ENCODE measurements at regions not wholly inside any gene's neighbourhood (a gene's known extent, or its start where the extent isn't known, plus 50 kb on each side); places are given as distances from the start of the nearest gene placed in this dataset.

- Histone ChIP-seq H2BK5ac (ENCODE audit: low read depth, low read length) (no peak overlapping the region), H3K9ac (replicated peaks in 1 of 4; ENCODE audit: extremely low read depth in 1 of 4, low read depth in 3 of 4, low read length in 3 of 4) (no peak overlapping the region), H3K23me2 (ENCODE audit: low read depth, low read length) (no peaks in the 10 kb centered on the region), H3K4me3 (ENCODE audit: extremely low read depth in 1 of 4, insufficient read depth in 2 of 4, low read depth in 3 of 4, low read length in 4 of 4) (no peak overlapping the region), H3K4ac (replicated peaks; ENCODE audit: insufficient read length, low read depth, low read length) (no peak overlapping the region), H2BK120ac (replicated peaks; ENCODE audit: low read depth, low read length) (no peak overlapping the region), H4K91ac (replicated peaks; ENCODE audit: insufficient read length, low read length) (no peak overlapping the region), H3K18ac (ENCODE audit: extremely low read depth, low read length) (no peak overlapping the region), H3K27ac (ENCODE audit: low read depth, low read length) (no peak overlapping the region), H3K9me3 (ENCODE audit: insufficient read depth in 2 of 2, low read depth in 1 of 2, low read length in 1 of 2) (no peaks in the 10 kb centered on the region), H3K4me1 (replicated peaks in 1 of 4; ENCODE audit: control insufficient read depth in 3 of 4, insufficient read depth in 4 of 4, low read length in 3 of 4) (no peaks in the 10 kb centered on the region; a peak in 1 of 7 replicates), H4K5ac (ENCODE audit: insufficient read length, low read depth, low read length) (no peak overlapping the region), H3K56ac (replicated peaks; ENCODE audit: insufficient read length, low read depth, low read length) (no peak overlapping the region), H4K20me1 (replicated peaks in 1 of 2; ENCODE audit: control insufficient read depth in 1 of 2, insufficient read depth in 2 of 2, low read length in 2 of 2) (no peaks in the 10 kb centered on the region), H3K27me3 (replicated peaks in 1 of 4; ENCODE audit: control insufficient read depth in 3 of 4, extremely low read depth in 1 of 4, insufficient read depth in 3 of 4, low read length in 3 of 4) (no peaks in the 10 kb centered on the region), H2BK12ac (ENCODE audit: low read depth, low read length) (peak overlapping the region; percentile 77; the same call in 1 of the 2 replicates), H3K79me1 (ENCODE audit: low read depth, low read length) (no peaks in the 10 kb centered on the region), H3K23ac (ENCODE audit: insufficient read length) (no peak overlapping the region), H3K14ac (ENCODE audit: insufficient read length) (no peak overlapping the region), H2AFZ (ENCODE audit: low read length) (no peak overlapping the region), H4K8ac (ENCODE audit: extremely low read depth, insufficient read depth, low read length) (no peak overlapping the region), H2BK15ac (ENCODE audit: low read length) (no peak overlapping the region), H3K36me3 (ENCODE audit: control insufficient read depth in 2 of 4, insufficient read depth in 4 of 4, low read length in 3 of 4) (no peaks in the 10 kb centered on the region), H2BK20ac (ENCODE audit: low read length) (peak overlapping the region; percentile 75; the same call in 1 of the 2 replicates), H3K79me2 (ENCODE audit: control insufficient read depth in 1 of 2, insufficient read depth in 2 of 2, low read length in 2 of 2) (no peaks in the 10 kb centered on the region), H2AK5ac (ENCODE audit: low read depth, low read length) (no peak overlapping the region), H3K4me2 (ENCODE audit: insufficient read depth in 1 of 2, low read depth in 2 of 2, low read length in 2 of 2) (no peak overlapping the region)
- FAIRE-seq (no peak), DNase-seq (ENCODE audit: low read depth in 1 of 2, low spot score in 2 of 2) (no peak)
- 92% methylated on average over 2 of the region's 2 CpGs; no CpG with 5 or more reads in 1 of the 2 experiments for WGBS, 2 experiments (ENCODE audit: extremely low coverage in 1 of 2, insufficient coverage in 1 of 2, insufficient read length in 1 of 2, insufficient replicate concordance in 2 of 2, low coverage in 1 of 2, low lambda C conversion rate in 2 of 2, missing lambda C conversion rate in 1 of 2)
- ChIA-PET CTCF (ENCODE audit: partially characterized antibody) (interaction anchor here (0.8 to 2.5 kb wide), 8 partner anchors 9 to 193 kb away, joined by 3 to 15 read pairs (median 6); no protein-coding TSS in a partner anchor), POLR2A (ENCODE audit: partially characterized antibody) (interaction anchor here (0.7 kb wide), 1 partner anchor 110 kb away, joined by 3 read pairs; no protein-coding TSS in a partner anchor)
- TF ChIP-seq ASH2L (IDR thresholded peaks at IDR 0.05; ENCODE audit: low read length) (no peak), RAD21 (IDR thresholded peaks at IDR 0.05 in 1 of 2, conservative IDR thresholded peaks at IDR 0.05 in 1 of 2; ENCODE audit: low read depth in 2 of 2, low read length in 2 of 2) (no peak), SAP30 (IDR thresholded peaks at IDR 0.05; ENCODE audit: insufficient read depth, insufficient replicate concordance, low read length) (no peak), TAF7 (optimal IDR thresholded peaks at IDR 0.05; ENCODE audit: borderline replicate concordance, low read depth, low read length) (no peak), POLR2AphosphoS5 (IDR thresholded peaks at IDR 0.05; ENCODE audit: low read depth, low read length) (no peak), GABPA (IDR thresholded peaks at IDR 0.05; ENCODE audit: borderline replicate concordance, insufficient read depth, low read length) (no peak), PHF8 (conservative IDR thresholded peaks at IDR 0.05; ENCODE audit: low read depth, low read length) (no peak), CTCF (IDR thresholded peaks at IDR 0.05; ENCODE audit: control extremely low read depth in 1 of 3, insufficient read depth in 1 of 3, low read depth in 1 of 3, low read length in 3 of 3) (no peak), RNF2 (IDR thresholded peaks at IDR 0.05; ENCODE audit: borderline replicate concordance, low read depth, low read length, missing control alignments, poor library complexity, severe bottlenecking) (no peak), POU5F1 (IDR thresholded peaks at IDR 0.05; ENCODE audit: low read depth, low read length) (no peak), JUND (IDR thresholded peaks at IDR 0.05; ENCODE audit: low read length) (no peak)
These were observed 86.7 kb upstream of the PRKAR2B start for GRCh38 chr7:106957766-106958165.
